Naive thymus-derived CD4-positive, alpha-beta T cell (primary cell): ENCODE measurements at regions not wholly inside any gene's neighbourhood (a gene's known extent, or its start where the extent isn't known, plus 50 kb on each side); places are given as distances from the start of the nearest gene placed in this dataset.
"Not testable (repeated sequence)": the region's sequence is repeated elsewhere in the genome, so short reads cannot be mapped to it uniquely, and the experiment has no call there.

Experiments used
- ATAC-seq: fragments of 150-1000 bp; cut with Tn5 transposase; 2 replicates; pipeline ENCODE4 v1.10.0; 2021; ENCODE audit warnings: mild to moderate bottlenecking, moderate library complexity
- CTCF ChIA-PET: fragments of 350-600 bp; sonication (Branson Sonifier 250); formaldehyde crosslinking; loops from one replicate; lab custom pipeline; 2021; ENCODE audit warnings: antibody characterized with exemption; lab: Charles Lee
- POLR2A ChIA-PET: fragments of 350-600 bp; sonication (Branson Sonifier 250); formaldehyde crosslinking; loops from one replicate; lab custom pipeline; 2021; ENCODE audit warnings: antibody characterized with exemption, inconsistent platforms; lab: Charles Lee
- DNase-seq, 9 donors: peaks; one replicate each; pipeline versions ENCODE4 v3.0.0 to v3.0.0-alpha.2; 2020 to 2022; ENCODE audit warnings: mixed read lengths in 1 of 9
- H3K27ac ChIP-seq: one replicate; pipeline ENCODE4 v1.7.0; 2013; ENCODE audit warnings: mild to moderate bottlenecking, low read depth, low read length, moderate library complexity
- H3K27me3 ChIP-seq, 2 donors: one replicate each; pipeline ENCODE4 v1.7.0; 2013; ENCODE audit warnings: low read length in 2 of 2, mild to moderate bottlenecking in 2 of 2, moderate library complexity in 2 of 2; ENCODE audit not compliant: control insufficient read depth in 2 of 2, insufficient read depth in 2 of 2
- H3K36me3 ChIP-seq, 3 experiments: 1 replicate in 2 of 3; 2 replicates in 1 of 3; pipeline ENCODE4 v1.7.0; 2013; ENCODE audit warnings: low read length in 3 of 3, mild to moderate bottlenecking in 3 of 3, moderate library complexity in 1 of 3; ENCODE audit not compliant: insufficient read depth in 3 of 3, control insufficient read depth in 2 of 3
- H3K4me1 ChIP-seq, 2 donors: one replicate each; pipeline ENCODE4 v1.7.0; 2013; ENCODE audit warnings: low read length in 2 of 2, mild to moderate bottlenecking in 2 of 2, moderate library complexity in 1 of 2; ENCODE audit not compliant: control insufficient read depth in 2 of 2, insufficient read depth in 2 of 2
- H3K4me3 ChIP-seq: 2 replicates; pipeline ENCODE4 v1.7.0; 2013; ENCODE audit warnings: mild to moderate bottlenecking, low read length
- H3K9me3 ChIP-seq, 3 experiments: 1 replicate in 2 of 3; 2 replicates in 1 of 3; pipeline ENCODE4 v1.7.0; 2013; ENCODE audit warnings: low read length in 3 of 3; ENCODE audit not compliant: control insufficient read depth in 2 of 3
- H3K27ac Mint-ChIP-seq, 9 donors: one replicate each; pipeline ENCODE4 v1.8.0; 2020 to 2022; ENCODE audit warnings: mixed read lengths in 9 of 9, mild to moderate bottlenecking in 8 of 9, moderate library complexity in 5 of 9, inconsistent platforms in 2 of 9
- H3K27me3 Mint-ChIP-seq, 5 donors: one replicate each; pipeline ENCODE4 v1.8.0; 2021 to 2022; ENCODE audit warnings: mixed read lengths in 5 of 5, mild to moderate bottlenecking in 1 of 5
- H3K36me3 Mint-ChIP-seq, 5 donors: one replicate each; pipeline ENCODE4 v1.8.0; 2020 to 2022; ENCODE audit warnings: mixed read lengths in 5 of 5, mild to moderate bottlenecking in 3 of 5, inconsistent platforms in 1 of 5
- H3K4me1 Mint-ChIP-seq, 7 donors: one replicate each; pipeline ENCODE4 v1.8.0; 2020 to 2022; ENCODE audit warnings: mixed read lengths in 7 of 7, mild to moderate bottlenecking in 3 of 7, inconsistent platforms in 1 of 7
- H3K4me3 Mint-ChIP-seq, 10 donors: one replicate each; pipeline ENCODE4 v1.8.0; 2020 to 2022; ENCODE audit warnings: mild to moderate bottlenecking in 10 of 10, mixed read lengths in 10 of 10, moderate library complexity in 6 of 10, inconsistent platforms in 2 of 10
- H3K9me3 Mint-ChIP-seq, 11 donors: one replicate each; pipeline ENCODE4 v1.8.0; 2020 to 2022; ENCODE audit warnings: mixed read lengths in 11 of 11, mild to moderate bottlenecking in 4 of 11, inconsistent platforms in 1 of 11, moderate library complexity in 1 of 11
- intact Hi-C, 2 donors: fragments of 100-400 bp; cut with micrococcal nuclease; formaldehyde crosslinking; loops; one replicate each; pipeline ENCODE4 v1.15.1; 2023

DNA sequence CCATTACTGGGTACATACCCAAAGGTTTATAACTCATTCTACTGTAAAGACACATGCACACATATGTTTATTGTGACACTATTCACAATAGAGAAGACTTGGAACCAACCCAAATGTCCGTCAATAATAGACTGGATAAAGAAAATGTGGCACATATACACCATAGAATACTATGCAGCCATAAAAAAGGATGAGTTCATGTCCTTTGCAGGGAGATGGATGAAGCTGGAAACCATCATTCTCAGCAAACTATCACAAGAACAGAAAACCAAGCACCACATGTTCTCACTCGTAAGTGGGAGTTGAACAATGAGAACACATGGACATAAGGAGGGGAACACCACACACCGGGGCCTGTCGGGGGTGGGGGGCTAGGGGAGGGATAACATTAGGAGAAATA is 196.9 kb upstream of the CAND1 start:
- DNase-seq, H3K9me3 ChIP-seq, H3K27me3 ChIP-seq, H3K4me3 Mint-ChIP-seq, CTCF ChIA-PET, H3K27ac ChIP-seq, POLR2A ChIA-PET, H3K36me3 ChIP-seq, H3K9me3 Mint-ChIP-seq, H3K27ac Mint-ChIP-seq, intact Hi-C loops, H3K4me3 ChIP-seq, ATAC-seq, H3K36me3 Mint-ChIP-seq, H3K4me1 ChIP-seq: not testable (repeated sequence)
- Mint-ChIP-seq H3K4me1 (peaks cover 9 to 22% (median 19%) of the 10 kb centered on the region in 7 donors), H3K27me3 (peaks cover 8 to 61% (median 32%) of the 10 kb centered on the region in 5 donors)

GRCh38 chr12:67073336-67073735 is 195.8 kb upstream of the CAND1 start:
- Histone ChIP-seq H3K27ac (no peak overlapping the region), H3K27me3 (no peaks in the 10 kb centered on the region), H3K4me3 (no peak overlapping the region), H3K36me3 (no peaks in the 10 kb centered on the region), H3K9me3 (no peaks in the 10 kb centered on the region), H3K4me1 (peaks cover 0 to 5% of the 10 kb centered on the region in 2 donors)
- DNase-seq (no peak), ATAC-seq (no peak)
- no peak overlapping the region for H3K27ac Mint-ChIP-seq
- POLR2A ChIA-PET: interaction anchor here (0.7 kb wide), 1 partner anchor 25 kb away, joined by 7 read pairs; no protein-coding TSS in a partner anchor
- peaks cover 1 to 12% (median 10%) of the 10 kb centered on the region in 7 donors for H3K4me1 Mint-ChIP-seq
- intact Hi-C loops: no loop called here
- CTCF ChIA-PET: no interaction called here
- H3K9me3 Mint-ChIP-seq: peaks cover 0 to 2% (median 0%) of the 10 kb centered on the region in 11 donors
- no peaks in the 10 kb centered on the region for H3K36me3 Mint-ChIP-seq
- H3K27me3 Mint-ChIP-seq: peaks cover 8 to 50% (median 23%) of the 10 kb centered on the region in 5 donors
- H3K4me3 Mint-ChIP-seq: no peak overlapping the region

DNA sequence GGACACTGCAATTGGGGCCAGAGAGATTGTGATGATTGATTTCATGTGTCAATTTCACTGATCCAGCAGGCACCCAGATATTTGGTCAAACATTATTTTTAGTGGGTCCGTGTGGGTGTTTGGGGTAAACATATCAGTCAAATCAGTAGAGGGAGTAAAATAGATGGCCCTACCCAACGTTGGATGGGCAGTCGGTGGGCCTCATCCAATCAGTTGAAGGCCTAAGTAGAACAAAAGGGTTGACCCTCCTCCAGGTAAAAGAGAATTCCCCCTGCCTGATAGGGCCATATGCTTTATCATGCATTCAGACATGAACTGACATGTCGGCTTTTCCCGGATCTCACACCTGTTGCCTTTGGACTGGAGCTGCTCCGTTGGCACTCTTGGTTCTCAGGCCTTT is 195.1 kb upstream of the CAND1 start:
- ChIA-PET CTCF (interaction anchor here (0.6 to 0.7 kb wide), 2 partner anchors 131 to 1359 kb away, joined by 3 to 4 read pairs; no protein-coding TSS in a partner anchor), POLR2A (no interaction called here)
- DNase-seq (no peak), ATAC-seq (no peak)
- Histone ChIP-seq H3K27ac (no peak overlapping the region), H3K4me3 (no peak overlapping the region), H3K27me3 (no peaks in the 10 kb centered on the region), H3K4me1 (peaks cover 0 to 5% of the 10 kb centered on the region in 2 donors), H3K36me3 (no peaks in the 10 kb centered on the region), H3K9me3 (no peaks in the 10 kb centered on the region)
- peaks cover 8 to 47% (median 22%) of the 10 kb centered on the region in 5 donors for H3K27me3 Mint-ChIP-seq
- intact Hi-C loops: no loop called here
- H3K9me3 Mint-ChIP-seq: peaks cover 0 to 2% (median 0%) of the 10 kb centered on the region in 11 donors
- H3K4me3 Mint-ChIP-seq: no peak overlapping the region
- no peak overlapping the region for H3K27ac Mint-ChIP-seq
- H3K4me1 Mint-ChIP-seq: peaks cover 0 to 10% (median 6%) of the 10 kb centered on the region in 7 donors
- no peaks in the 10 kb centered on the region for H3K36me3 Mint-ChIP-seq

DNA sequence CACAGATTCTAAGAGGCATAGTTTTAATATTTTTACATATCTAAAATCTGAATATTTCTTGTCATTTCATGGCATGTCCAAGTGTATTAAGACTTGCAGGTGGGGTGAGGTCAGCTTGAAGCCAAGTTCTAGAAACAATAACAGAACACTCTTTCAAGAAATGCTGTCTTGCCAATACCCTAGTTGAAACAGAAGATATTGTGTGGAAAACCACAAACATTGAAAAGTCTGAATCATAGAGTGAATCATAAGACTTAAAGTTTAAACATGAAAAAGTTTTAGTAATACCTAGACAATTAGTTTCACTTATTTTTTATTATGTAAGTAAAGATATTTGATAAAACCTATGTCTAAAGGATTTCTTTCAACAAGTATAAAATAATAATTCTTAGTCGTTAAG is 191.5 kb upstream of the CAND1 start:
- Mint-ChIP-seq H3K36me3 (no peaks in the 10 kb centered on the region), H3K4me3 (no peak overlapping the region), H3K27ac (no peak overlapping the region), H3K4me1 (no peaks in the 10 kb centered on the region), H3K27me3 (peaks cover 8 to 35% (median 11%) of the 10 kb centered on the region in 5 donors), H3K9me3 (peaks cover 0 to 2% (median 0%) of the 10 kb centered on the region in 11 donors)
- ChIA-PET POLR2A (no interaction called here), CTCF (no interaction called here)
- Histone ChIP-seq H3K27ac (no peak overlapping the region), H3K9me3 (no peaks in the 10 kb centered on the region), H3K36me3 (no peaks in the 10 kb centered on the region), H3K4me3 (no peak overlapping the region), H3K27me3 (no peaks in the 10 kb centered on the region), H3K4me1 (no peaks in the 10 kb centered on the region)
- ATAC-seq: no peak
- intact Hi-C loops: no loop called here
- no peak for DNase-seq

DNA sequence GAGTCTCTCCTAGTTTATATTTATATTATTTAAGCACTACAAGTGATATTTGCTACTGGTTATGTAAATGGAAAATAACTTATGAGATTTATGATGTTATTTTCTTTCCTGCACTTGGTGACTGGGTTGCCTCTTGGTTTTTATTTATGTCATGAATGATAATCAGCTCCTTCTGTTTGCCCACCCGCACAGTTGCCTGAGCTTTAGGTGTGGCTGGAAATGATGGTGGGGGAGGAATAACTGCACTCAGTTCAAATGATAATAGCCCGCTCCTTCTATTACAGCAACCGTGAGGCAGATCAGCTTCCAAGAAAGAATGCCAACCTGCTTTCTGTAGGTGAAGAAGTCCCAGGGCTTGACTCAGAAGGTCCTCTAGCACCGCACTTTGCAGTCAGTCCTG is 190.2 kb upstream of the CAND1 start:
- H3K27me3 ChIP-seq: no peaks in the 10 kb centered on the region
- Mint-ChIP-seq H3K9me3 (peaks cover 0 to 2% (median 0%) of the 10 kb centered on the region in 11 donors), H3K4me1 (no peaks in the 10 kb centered on the region), H3K27me3 (peaks cover 4 to 37% (median 22%) of the 10 kb centered on the region in 5 donors), H3K27ac (no peak overlapping the region), H3K36me3 (no peaks in the 10 kb centered on the region), H3K4me3 (no peak overlapping the region)
- H3K4me1 ChIP-seq: no peaks in the 10 kb centered on the region
- no peaks in the 10 kb centered on the region for H3K9me3 ChIP-seq
- no peak overlapping the region for H3K27ac ChIP-seq
- no peaks in the 10 kb centered on the region for H3K36me3 ChIP-seq
- DNase-seq: no peak
- no peak overlapping the region for H3K4me3 ChIP-seq
- intact Hi-C loops: no loop called here
- POLR2A ChIA-PET: no interaction called here
- no peak for ATAC-seq
- CTCF ChIA-PET: interaction anchor here (1.8 kb wide), 1 partner anchor 9 kb away, joined by 5 read pairs; no protein-coding TSS in a partner anchor

DNA sequence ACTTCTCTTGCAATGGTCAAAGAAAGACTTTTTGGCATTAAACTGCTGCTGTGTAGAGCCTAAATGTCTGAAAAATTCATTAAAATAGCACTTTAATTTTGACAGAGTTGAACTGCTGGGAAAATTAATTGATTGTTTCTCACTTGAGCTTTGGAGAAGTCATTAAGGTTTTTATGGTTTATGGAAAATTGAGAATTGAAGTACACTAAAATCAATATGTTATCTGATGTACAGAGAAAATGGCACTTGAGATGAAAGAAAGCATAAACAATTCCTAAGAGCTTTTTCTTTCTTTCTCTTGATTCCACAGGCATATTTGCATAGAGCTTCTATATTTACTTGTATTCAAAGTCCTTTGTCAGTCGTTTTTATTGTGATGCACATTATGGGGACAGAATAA is 188.5 kb upstream of the CAND1 start:
- CTCF ChIA-PET: no interaction called here
- H3K9me3 Mint-ChIP-seq: no peaks in the 10 kb centered on the region
- Histone ChIP-seq H3K4me1 (no peaks in the 10 kb centered on the region), H3K9me3 (no peaks in the 10 kb centered on the region), H3K4me3 (no peak overlapping the region), H3K27ac (no peak overlapping the region), H3K36me3 (no peaks in the 10 kb centered on the region), H3K27me3 (no peaks in the 10 kb centered on the region)
- H3K36me3 Mint-ChIP-seq: no peaks in the 10 kb centered on the region
- H3K4me3 Mint-ChIP-seq: no peak overlapping the region
- DNase-seq (no peak), ATAC-seq (no peak)
- H3K27ac Mint-ChIP-seq: no peak overlapping the region
- peaks cover 2 to 30% (median 18%) of the 10 kb centered on the region in 5 donors for H3K27me3 Mint-ChIP-seq
- intact Hi-C loops: no loop called here
- no peaks in the 10 kb centered on the region for H3K4me1 Mint-ChIP-seq
- POLR2A ChIA-PET: interaction anchor here (0.6 kb wide), 1 partner anchor 12 kb away, joined by 3 read pairs; no protein-coding TSS in a partner anchor

GRCh38 chr12:67082221-67082620 is 186.9 kb upstream of the CAND1 start:
- ChIA-PET CTCF (no interaction called here), POLR2A (no interaction called here)
- no peaks in the 10 kb centered on the region for H3K36me3 Mint-ChIP-seq
- no peaks in the 10 kb centered on the region for H3K9me3 Mint-ChIP-seq
- Histone ChIP-seq H3K27ac (no peak overlapping the region), H3K36me3 (no peaks in the 10 kb centered on the region), H3K27me3 (no peaks in the 10 kb centered on the region), H3K4me1 (no peaks in the 10 kb centered on the region), H3K4me3 (no peak overlapping the region), H3K9me3 (no peaks in the 10 kb centered on the region)
- H3K4me3 Mint-ChIP-seq: no peak overlapping the region
- no peak overlapping the region for H3K27ac Mint-ChIP-seq
- DNase-seq (no peak), ATAC-seq (no peak)
- no peaks in the 10 kb centered on the region for H3K4me1 Mint-ChIP-seq
- H3K27me3 Mint-ChIP-seq: peaks cover 6 to 22% (median 13%) of the 10 kb centered on the region in 5 donors
- intact Hi-C loops: no loop called here
